GM23338 (cell line): ENCODE measurements at regions not wholly inside any gene's neighbourhood (a gene's known extent, or its start where the extent isn't known, plus 50 kb on each side); places are given as distances from the start of the nearest gene placed in this dataset.

Experiments
- ATAC-seq: fragments of 200-7000 bp; cut with Tn5 transposase; 3 replicates; pipeline ENCODE4 v1.9.1; 2020
- DNase-seq: peaks from one replicate; pipeline ENCODE4 v3.0.0-alpha.2; 2015; ENCODE audit warnings: low spot score
- H2AFZ ChIP-seq: fragments of 200-600 bp; sonication (generic); 2 replicates; pipeline ENCODE4 v1.8.0; 2016; ENCODE audit warnings: antibody characterized with exemption, mild to moderate bottlenecking, moderate library complexity
- H3F3A ChIP-seq: fragments of 200-600 bp; sonication (generic); replicated peaks from 2 replicates; pipeline ENCODE4 v1.8.0; 2017; ENCODE audit warnings: antibody characterized with exemption, mixed run types, low read depth
- H3K27ac ChIP-seq: fragments of 200-600 bp; sonication (generic); 2 replicates; pipeline ENCODE4 v1.6.1; 2016; ENCODE audit warnings: low read depth
- H3K27me3 ChIP-seq: fragments of 200-600 bp; sonication (generic); 2 replicates; pipeline ENCODE4 v1.8.0; 2016; ENCODE audit warnings: mild to moderate bottlenecking, mixed run types, moderate library complexity; ENCODE audit not compliant: insufficient read depth
- H3K36me3 ChIP-seq: fragments of 200-600 bp; sonication (generic); 2 replicates; pipeline ENCODE4 v1.8.0; 2016; ENCODE audit warnings: mild to moderate bottlenecking; ENCODE audit not compliant: insufficient read depth
- H3K4me1 ChIP-seq: fragments of 200-600 bp; sonication (generic); 2 replicates; pipeline ENCODE4 v1.8.0; 2016; ENCODE audit warnings: mild to moderate bottlenecking, moderate library complexity; ENCODE audit not compliant: insufficient read depth
- H3K4me2 ChIP-seq: fragments of 200-600 bp; sonication (generic); 2 replicates; pipeline ENCODE4 v1.7.1; 2017; ENCODE audit warnings: mixed run types
- H3K4me3 ChIP-seq: fragments of 200-600 bp; sonication (generic); 2 replicates; pipeline ENCODE4 v1.6.1; 2016; ENCODE audit warnings: mixed run types
- H3K79me2 ChIP-seq: fragments of 200-600 bp; sonication (generic); replicated peaks from 2 replicates; pipeline ENCODE4 v1.8.0; 2017; ENCODE audit warnings: mild to moderate bottlenecking; ENCODE audit not compliant: insufficient read depth
- H3K9me2 ChIP-seq: fragments of 200-600 bp; sonication (generic); 2 replicates; pipeline ENCODE4 v1.8.0; 2017; ENCODE audit not compliant: insufficient read depth
- H4K20me1 ChIP-seq: fragments of 200-600 bp; sonication (generic); replicated peaks from 2 replicates; pipeline ENCODE4 v1.8.0; 2017; ENCODE audit warnings: mild to moderate bottlenecking; ENCODE audit not compliant: insufficient read depth
- H3K27ac Mint-ChIP-seq: 2 replicates; pipeline ENCODE4 v1.8.0; 2020; ENCODE audit warnings: inconsistent platforms, mild to moderate bottlenecking, moderate library complexity, mixed read lengths
- H3K27me3 Mint-ChIP-seq: 3 replicates; pipeline ENCODE4 v1.8.0; 2022; ENCODE audit warnings: low read depth, mild to moderate bottlenecking, moderate library complexity, mixed read lengths, inconsistent platforms; ENCODE audit not compliant: insufficient read depth, poor library complexity
- H3K36me3 Mint-ChIP-seq: 3 replicates; pipeline ENCODE4 v1.8.0; 2021; ENCODE audit warnings: low read depth, mild to moderate bottlenecking, inconsistent platforms, moderate library complexity, mixed read lengths
- H3K4me1 Mint-ChIP-seq: 3 replicates; pipeline ENCODE4 v1.8.0; 2020; ENCODE audit warnings: mild to moderate bottlenecking, inconsistent platforms, mixed read lengths
- H3K4me3 Mint-ChIP-seq: 3 replicates; pipeline ENCODE4 v1.8.0; 2021; ENCODE audit warnings: moderate library complexity, mild to moderate bottlenecking, inconsistent platforms, mixed read lengths
- H3K9me3 Mint-ChIP-seq: 3 replicates; pipeline ENCODE4 v1.8.0; 2020; ENCODE audit warnings: moderate library complexity, mild to moderate bottlenecking, inconsistent platforms, mixed read lengths
- CTCF ChIP-seq, 2 experiments: fragments of 200-600 bp in 1 of 2; sonication (generic) in 1 of 2; conservative IDR thresholded peaks; 2 replicates each; pipeline versions ENCODE4 v1.5.1 to v1.6.1; 2016 to 2017; ENCODE audit warnings: antibody characterized with exemption in 2 of 2, low read depth in 2 of 2, mild to moderate bottlenecking in 2 of 2, moderate library complexity in 1 of 2
- EZH2 ChIP-seq: fragments of 200-600 bp; sonication (generic); IDR thresholded peaks from one replicate; pipeline ENCODE4 v1.8.0; 2017; ENCODE audit warnings: antibody characterized with exemption, mild to moderate bottlenecking, low read depth; ENCODE audit not compliant: unreplicated experiment
- EZH2phosphoT487 ChIP-seq: fragments of 200-600 bp; sonication (generic); IDR thresholded peaks from one replicate; pipeline ENCODE4 v1.8.1; 2018; ENCODE audit warnings: antibody characterized with exemption; ENCODE audit not compliant: unreplicated experiment
- JUNB ChIP-seq: IDR thresholded peaks from one replicate; pipeline ENCODE4 v1.6.1; 2016; ENCODE audit warnings: antibody characterized with exemption; ENCODE audit not compliant: unreplicated experiment
- NANOG ChIP-seq: IDR thresholded peaks from 2 replicates; pipeline ENCODE4 v1.6.1; 2016; ENCODE audit warnings: antibody characterized with exemption, borderline replicate concordance
- STAT1 ChIP-seq: IDR thresholded peaks from one replicate; pipeline ENCODE4 v1.6.1; 2016; ENCODE audit warnings: antibody characterized with exemption; ENCODE audit not compliant: unreplicated experiment
- ZNF114 ChIP-seq: fragments of 250-450 bp; sonication (Bioruptor Pico); IDR thresholded peaks from 2 replicates; pipeline ENCODE4 v1.5.0; 2020; ENCODE audit warnings: mild to moderate bottlenecking, moderate library complexity
- TF ChIP-seq, protein P1 (sequence below): fragments of 250-450 bp; sonication (Bioruptor Pico); IDR thresholded peaks from 2 replicates; pipeline ENCODE4 v1.5.0; 2020; ENCODE audit warnings: mild to moderate bottlenecking, moderate library complexity
- TF ChIP-seq, protein P2 (sequence below): IDR thresholded peaks from 2 replicates; pipeline ENCODE4 v1.6.1; 2016; ENCODE audit warnings: antibody characterized with exemption
- TF ChIP-seq, protein P3 (sequence below): IDR thresholded peaks from one replicate; pipeline ENCODE4 v1.6.1; 2018; ENCODE audit warnings: antibody characterized with exemption; ENCODE audit not compliant: unreplicated experiment

DNA sequence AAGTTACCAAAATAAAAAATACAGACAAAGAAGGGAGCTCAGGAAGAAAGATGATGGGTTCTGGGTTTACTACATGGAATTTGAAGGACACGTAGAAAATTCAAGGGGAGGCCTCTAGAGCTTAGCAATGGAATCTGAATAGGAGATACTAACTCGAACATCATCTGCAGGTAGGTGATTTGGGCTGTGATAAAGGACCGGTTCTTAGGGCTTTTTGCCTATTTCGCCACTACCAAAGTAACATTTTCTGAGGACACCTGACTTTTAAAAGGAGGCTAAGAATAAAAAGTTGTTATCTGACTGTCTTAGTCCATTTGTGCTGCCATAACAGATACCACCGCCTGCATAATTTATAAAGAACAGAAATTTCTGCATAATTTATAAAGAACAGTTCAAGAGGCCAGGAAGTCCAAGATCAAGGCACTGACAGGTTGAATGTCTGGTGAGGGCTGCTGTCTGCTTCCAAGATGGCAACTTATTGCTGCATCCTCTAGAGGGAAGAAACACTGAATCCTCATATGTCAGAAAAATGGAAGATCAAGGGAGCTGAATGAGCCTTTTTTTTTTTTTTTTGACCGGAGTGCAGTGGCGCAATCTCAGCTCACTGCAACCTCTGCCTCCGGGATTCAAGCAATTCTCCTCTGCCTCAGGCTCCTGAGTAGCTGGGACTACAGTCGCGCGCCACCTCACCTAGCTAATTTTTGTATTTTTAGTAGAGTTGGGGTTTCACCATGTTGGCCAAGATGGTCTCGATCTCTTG, 67.9 kb upstream of the UBE2E2 start:
- ATAC-seq: no peak
- Histone ChIP-seq H3K9me2 (no peaks in the 10 kb centered on the region), H3K4me3 (no peak overlapping the region), H3K27ac (no peak overlapping the region), H3F3A (no peaks in the 10 kb centered on the region), H3K36me3 (no peaks in the 10 kb centered on the region), H3K27me3 (no peaks in the 10 kb centered on the region), H3K79me2 (no peaks in the 10 kb centered on the region), H4K20me1 (no peaks in the 10 kb centered on the region), H2AFZ (0 out of 2 replicates have a peak overlapping the region, but pooled peaks have one; percentile 92), H3K4me1 (no peaks in the 10 kb centered on the region), H3K4me2 (no peak overlapping the region)
- no peaks in the 10 kb centered on the region for H3K27me3 Mint-ChIP-seq
- no peak overlapping the region for H3K27ac Mint-ChIP-seq
- peaks cover 4% of the 10 kb centered on the region; the same call in 2 of the 3 replicates for H3K9me3 Mint-ChIP-seq
- no peak for DNase-seq
- H3K36me3 Mint-ChIP-seq: no peaks in the 10 kb centered on the region
- H3K4me1 Mint-ChIP-seq: no peaks in the 10 kb centered on the region; the same call in 2 of the 3 replicates
- H3K4me3 Mint-ChIP-seq: no peak overlapping the region
- TF ChIP-seq NANOG (no peak), EZH2 (no peak), STAT1 (no peak), ZNF114 (CRISPR knock-in tag) (no peak), CTCF (conservative IDR thresholded peaks at IDR 0.05; ENCODE audit: low read depth in 2 of 2) (no peak), EZH2phosphoT487 (no peak), JUNB (no peak)
- TF ChIP-seq, protein P1, sequence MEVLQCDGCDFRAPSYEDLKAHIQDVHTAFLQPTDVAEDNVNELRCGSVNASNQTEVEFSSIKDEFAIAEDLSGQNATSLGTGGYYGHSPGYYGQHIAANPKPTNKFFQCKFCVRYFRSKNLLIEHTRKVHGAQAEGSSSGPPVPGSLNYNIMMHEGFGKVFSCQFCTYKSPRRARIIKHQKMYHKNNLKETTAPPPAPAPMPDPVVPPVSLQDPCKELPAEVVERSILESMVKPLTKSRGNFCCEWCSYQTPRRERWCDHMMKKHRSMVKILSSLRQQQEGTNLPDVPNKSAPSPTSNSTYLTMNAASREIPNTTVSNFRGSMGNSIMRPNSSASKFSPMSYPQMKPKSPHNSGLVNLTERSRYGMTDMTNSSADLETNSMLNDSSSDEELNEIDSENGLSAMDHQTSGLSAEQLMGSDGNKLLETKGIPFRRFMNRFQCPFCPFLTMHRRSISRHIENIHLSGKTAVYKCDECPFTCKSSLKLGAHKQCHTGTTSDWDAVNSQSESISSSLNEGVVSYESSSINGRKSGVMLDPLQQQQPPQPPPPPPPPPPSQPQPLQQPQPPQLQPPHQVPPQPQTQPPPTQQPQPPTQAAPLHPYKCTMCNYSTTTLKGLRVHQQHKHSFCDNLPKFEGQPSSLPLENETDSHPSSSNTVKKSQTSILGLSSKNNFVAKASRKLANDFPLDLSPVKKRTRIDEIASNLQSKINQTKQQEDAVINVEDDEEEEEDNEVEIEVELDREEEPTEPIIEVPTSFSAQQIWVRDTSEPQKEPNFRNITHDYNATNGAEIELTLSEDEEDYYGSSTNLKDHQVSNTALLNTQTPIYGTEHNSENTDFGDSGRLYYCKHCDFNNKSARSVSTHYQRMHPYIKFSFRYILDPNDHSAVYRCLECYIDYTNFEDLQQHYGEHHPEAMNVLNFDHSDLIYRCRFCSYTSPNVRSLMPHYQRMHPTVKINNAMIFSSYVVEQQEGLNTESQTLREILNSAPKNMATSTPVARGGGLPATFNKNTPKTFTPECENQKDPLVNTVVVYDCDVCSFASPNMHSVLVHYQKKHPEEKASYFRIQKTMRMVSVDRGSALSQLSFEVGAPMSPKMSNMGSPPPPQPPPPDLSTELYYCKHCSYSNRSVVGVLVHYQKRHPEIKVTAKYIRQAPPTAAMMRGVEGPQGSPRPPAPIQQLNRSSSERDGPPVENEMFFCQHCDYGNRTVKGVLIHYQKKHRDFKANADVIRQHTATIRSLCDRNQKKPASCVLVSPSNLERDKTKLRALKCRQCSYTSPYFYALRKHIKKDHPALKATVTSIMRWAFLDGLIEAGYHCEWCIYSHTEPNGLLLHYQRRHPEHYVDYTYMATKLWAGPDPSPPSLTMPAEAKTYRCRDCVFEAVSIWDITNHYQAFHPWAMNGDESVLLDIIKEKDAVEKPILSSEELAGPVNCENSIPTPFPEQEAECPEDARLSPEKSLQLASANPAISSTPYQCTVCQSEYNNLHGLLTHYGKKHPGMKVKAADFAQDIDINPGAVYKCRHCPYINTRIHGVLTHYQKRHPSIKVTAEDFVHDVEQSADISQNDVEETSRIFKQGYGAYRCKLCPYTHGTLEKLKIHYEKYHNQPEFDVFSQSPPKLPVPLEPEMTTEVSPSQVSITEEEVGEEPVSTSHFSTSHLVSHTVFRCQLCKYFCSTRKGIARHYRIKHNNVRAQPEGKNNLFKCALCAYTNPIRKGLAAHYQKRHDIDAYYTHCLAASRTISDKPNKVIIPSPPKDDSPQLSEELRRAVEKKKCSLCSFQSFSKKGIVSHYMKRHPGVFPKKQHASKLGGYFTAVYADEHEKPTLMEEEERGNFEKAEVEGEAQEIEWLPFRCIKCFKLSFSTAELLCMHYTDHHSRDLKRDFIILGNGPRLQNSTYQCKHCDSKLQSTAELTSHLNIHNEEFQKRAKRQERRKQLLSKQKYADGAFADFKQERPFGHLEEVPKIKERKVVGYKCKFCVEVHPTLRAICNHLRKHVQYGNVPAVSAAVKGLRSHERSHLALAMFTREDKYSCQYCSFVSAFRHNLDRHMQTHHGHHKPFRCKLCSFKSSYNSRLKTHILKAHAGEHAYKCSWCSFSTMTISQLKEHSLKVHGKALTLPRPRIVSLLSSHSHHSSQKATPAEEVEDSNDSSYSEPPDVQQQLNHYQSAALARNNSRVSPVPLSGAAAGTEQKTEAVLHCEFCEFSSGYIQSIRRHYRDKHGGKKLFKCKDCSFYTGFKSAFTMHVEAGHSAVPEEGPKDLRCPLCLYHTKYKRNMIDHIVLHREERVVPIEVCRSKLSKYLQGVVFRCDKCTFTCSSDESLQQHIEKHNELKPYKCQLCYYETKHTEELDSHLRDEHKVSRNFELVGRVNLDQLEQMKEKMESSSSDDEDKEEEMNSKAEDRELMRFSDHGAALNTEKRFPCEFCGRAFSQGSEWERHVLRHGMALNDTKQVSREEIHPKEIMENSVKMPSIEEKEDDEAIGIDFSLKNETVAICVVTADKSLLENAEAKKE (CRISPR knock-in tag): no peak
- TF ChIP-seq, protein P2, sequence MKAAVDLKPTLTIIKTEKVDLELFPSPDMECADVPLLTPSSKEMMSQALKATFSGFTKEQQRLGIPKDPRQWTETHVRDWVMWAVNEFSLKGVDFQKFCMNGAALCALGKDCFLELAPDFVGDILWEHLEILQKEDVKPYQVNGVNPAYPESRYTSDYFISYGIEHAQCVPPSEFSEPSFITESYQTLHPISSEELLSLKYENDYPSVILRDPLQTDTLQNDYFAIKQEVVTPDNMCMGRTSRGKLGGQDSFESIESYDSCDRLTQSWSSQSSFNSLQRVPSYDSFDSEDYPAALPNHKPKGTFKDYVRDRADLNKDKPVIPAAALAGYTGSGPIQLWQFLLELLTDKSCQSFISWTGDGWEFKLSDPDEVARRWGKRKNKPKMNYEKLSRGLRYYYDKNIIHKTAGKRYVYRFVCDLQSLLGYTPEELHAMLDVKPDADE: no peak
- TF ChIP-seq, protein P3, sequence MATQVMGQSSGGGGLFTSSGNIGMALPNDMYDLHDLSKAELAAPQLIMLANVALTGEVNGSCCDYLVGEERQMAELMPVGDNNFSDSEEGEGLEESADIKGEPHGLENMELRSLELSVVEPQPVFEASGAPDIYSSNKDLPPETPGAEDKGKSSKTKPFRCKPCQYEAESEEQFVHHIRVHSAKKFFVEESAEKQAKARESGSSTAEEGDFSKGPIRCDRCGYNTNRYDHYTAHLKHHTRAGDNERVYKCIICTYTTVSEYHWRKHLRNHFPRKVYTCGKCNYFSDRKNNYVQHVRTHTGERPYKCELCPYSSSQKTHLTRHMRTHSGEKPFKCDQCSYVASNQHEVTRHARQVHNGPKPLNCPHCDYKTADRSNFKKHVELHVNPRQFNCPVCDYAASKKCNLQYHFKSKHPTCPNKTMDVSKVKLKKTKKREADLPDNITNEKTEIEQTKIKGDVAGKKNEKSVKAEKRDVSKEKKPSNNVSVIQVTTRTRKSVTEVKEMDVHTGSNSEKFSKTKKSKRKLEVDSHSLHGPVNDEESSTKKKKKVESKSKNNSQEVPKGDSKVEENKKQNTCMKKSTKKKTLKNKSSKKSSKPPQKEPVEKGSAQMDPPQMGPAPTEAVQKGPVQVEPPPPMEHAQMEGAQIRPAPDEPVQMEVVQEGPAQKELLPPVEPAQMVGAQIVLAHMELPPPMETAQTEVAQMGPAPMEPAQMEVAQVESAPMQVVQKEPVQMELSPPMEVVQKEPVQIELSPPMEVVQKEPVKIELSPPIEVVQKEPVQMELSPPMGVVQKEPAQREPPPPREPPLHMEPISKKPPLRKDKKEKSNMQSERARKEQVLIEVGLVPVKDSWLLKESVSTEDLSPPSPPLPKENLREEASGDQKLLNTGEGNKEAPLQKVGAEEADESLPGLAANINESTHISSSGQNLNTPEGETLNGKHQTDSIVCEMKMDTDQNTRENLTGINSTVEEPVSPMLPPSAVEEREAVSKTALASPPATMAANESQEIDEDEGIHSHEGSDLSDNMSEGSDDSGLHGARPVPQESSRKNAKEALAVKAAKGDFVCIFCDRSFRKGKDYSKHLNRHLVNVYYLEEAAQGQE: no peak
